GM12864 (cell line): ENCODE measurements at regions not wholly inside any gene's neighbourhood (a gene's known extent, or its start where the extent isn't known, plus 50 kb on each side); places are given as distances from the start of the nearest gene placed in this dataset.
A peak's percentile ranks its signal among the peaks of the same experiment; 100 is the strongest.

ENCODE experiments used
- DNase-seq: peaks from one replicate; pipeline ENCODE4 v3.0.0-alpha.2; 2011; ENCODE audit warnings: low read depth
- H3K4me3 ChIP-seq: 2 replicates; pipeline ENCODE4 v1.5.1; 2011; ENCODE audit warnings: mild to moderate bottlenecking, low read depth, low read length, control low read depth
- CTCF ChIP-seq: IDR thresholded peaks from 2 replicates; pipeline ENCODE4 v1.5.1; 2011; ENCODE audit warnings: low read depth, mild to moderate bottlenecking, moderate library complexity, low read length, control low read depth, inconsistent platforms; ENCODE audit errors: missing control alignments

- TF ChIP-seq CTCF: no peak
- H3K4me3 ChIP-seq: no peak overlapping the region
- DNase-seq: no peak
These were observed 201.2 kb upstream of the ITM2A start for GRCh38 chrX:79568309-79568708.

- no peak for TF ChIP-seq CTCF
- H3K4me3 ChIP-seq: no peak overlapping the region
- no peak for DNase-seq
These were observed 197.2 kb upstream of the ITM2A start for GRCh38 chrX:79564362-79564761.

- no peak for DNase-seq
- H3K4me3 ChIP-seq: no peak overlapping the region
- no peak for TF ChIP-seq CTCF
These were observed 192.2 kb upstream of the ITM2A start for GRCh38 chrX:79559290-79559689.

GRCh38 chrX:79557212-79557611 lies 190.1 kb upstream of the ITM2A start:
- TF ChIP-seq CTCF: no peak
- H3K4me3 ChIP-seq: no peak overlapping the region
- no peak for DNase-seq

- no peak for TF ChIP-seq CTCF
- no peak overlapping the region for H3K4me3 ChIP-seq
- no peak for DNase-seq
These were observed 189.7 kb upstream of the ITM2A start for GRCh38 chrX:79556800-79557199.

GRCh38 chrX:79530310-79531108 lies 163.4 kb upstream of the ITM2A start:
- H3K4me3 ChIP-seq: no peak overlapping the region
- TF ChIP-seq CTCF: no peak
- no peak for DNase-seq

- no peak for DNase-seq
- H3K4me3 ChIP-seq: no peak overlapping the region
- TF ChIP-seq CTCF: peak; percentile 49
These were observed 157.5 kb upstream of the ITM2A start for GRCh38 chrX:79524642-79525041.
